ENCODE measurements at regions not wholly inside any gene's neighbourhood (a gene's known extent, or its start where the extent isn't known, plus 50 kb on each side); places are given as distances from the start of the nearest gene placed in this dataset.

DNA sequence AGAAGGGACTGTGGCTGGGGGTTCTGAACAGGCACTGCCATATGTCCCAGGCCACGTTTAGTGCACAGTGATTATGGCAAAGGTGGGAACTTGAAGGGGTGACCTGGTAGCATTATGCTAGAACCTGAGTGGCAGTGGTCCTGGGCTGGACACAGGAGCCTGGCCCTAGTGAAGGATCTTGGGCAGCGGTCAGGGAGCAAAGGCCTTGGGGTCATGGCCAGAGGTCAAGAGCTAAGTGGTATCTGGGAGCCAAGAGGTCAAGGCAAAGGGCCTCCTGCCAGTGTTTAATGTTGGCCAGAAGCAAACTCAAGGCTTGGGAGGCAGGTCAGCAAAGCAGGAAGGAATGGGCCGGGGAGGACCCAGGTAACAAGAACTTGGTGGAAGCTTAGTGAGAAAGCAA lies 254.5 kb downstream of the CDH26 start (continued):
- TF ChIP-seq SAP30 (IDR thresholded peaks at IDR 0.05; ENCODE audit: insufficient read depth, insufficient replicate concordance, low read length) (no peak), HDAC6 (IDR thresholded peaks at IDR 0.05; ENCODE audit: low read depth, low read length) (no peak), GABPA (IDR thresholded peaks at IDR 0.05; ENCODE audit: borderline replicate concordance, insufficient read depth, low read length) (no peak), SIRT6 (IDR thresholded peaks at IDR 0.05; ENCODE audit: low read length) (no peak), BCL11A (IDR thresholded peaks at IDR 0.05; ENCODE audit: low read depth in 2 of 2, low read length in 2 of 2) (no peak)
- TF ChIP-seq, protein P1, sequence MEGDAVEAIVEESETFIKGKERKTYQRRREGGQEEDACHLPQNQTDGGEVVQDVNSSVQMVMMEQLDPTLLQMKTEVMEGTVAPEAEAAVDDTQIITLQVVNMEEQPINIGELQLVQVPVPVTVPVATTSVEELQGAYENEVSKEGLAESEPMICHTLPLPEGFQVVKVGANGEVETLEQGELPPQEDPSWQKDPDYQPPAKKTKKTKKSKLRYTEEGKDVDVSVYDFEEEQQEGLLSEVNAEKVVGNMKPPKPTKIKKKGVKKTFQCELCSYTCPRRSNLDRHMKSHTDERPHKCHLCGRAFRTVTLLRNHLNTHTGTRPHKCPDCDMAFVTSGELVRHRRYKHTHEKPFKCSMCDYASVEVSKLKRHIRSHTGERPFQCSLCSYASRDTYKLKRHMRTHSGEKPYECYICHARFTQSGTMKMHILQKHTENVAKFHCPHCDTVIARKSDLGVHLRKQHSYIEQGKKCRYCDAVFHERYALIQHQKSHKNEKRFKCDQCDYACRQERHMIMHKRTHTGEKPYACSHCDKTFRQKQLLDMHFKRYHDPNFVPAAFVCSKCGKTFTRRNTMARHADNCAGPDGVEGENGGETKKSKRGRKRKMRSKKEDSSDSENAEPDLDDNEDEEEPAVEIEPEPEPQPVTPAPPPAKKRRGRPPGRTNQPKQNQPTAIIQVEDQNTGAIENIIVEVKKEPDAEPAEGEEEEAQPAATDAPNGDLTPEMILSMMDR (IDR thresholded peaks at IDR 0.05; ENCODE audit: control extremely low read depth in 1 of 3, insufficient read depth in 1 of 3, low read depth in 1 of 3, low read length in 3 of 3): no peak

Data from H1 (cell line).